ENCODE measurements at regions not wholly inside any gene's neighbourhood (a gene's known extent, or its start where the extent isn't known, plus 50 kb on each side); places are given as distances from the start of the nearest gene placed in this dataset.

DNA sequence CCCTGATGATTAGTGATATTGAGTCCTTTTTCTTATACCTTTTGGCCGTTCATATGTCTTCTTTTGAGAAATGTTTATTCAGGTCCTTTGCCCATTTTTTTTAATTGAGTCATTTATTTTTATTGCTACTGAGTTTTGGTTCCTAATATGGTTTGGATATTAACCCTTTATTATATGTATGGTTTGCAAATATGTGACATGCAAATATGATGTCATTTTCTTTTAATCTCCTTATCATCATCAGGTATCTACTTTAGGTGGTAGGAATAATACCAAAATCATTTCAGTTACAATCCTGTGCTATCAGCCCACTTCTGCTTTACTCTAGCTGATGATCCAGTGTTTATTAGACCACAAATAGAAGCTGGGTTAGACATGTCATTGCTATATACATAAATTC lies 102.3 kb upstream of the TRPC7 start:
- Histone ChIP-seq H3K9me3 (no peaks in the 10 kb centered on the region), H3K36me3 (no peaks in the 10 kb centered on the region), H3K27me3 (no peaks in the 10 kb centered on the region), H3K27ac (no peak overlapping the region), H3K4me3 (no peak overlapping the region), H3K4me1 (no peaks in the 10 kb centered on the region)
- no peak for DNase-seq (ENCODE audit: low spot score)
- TF ChIP-seq, protein P1, sequence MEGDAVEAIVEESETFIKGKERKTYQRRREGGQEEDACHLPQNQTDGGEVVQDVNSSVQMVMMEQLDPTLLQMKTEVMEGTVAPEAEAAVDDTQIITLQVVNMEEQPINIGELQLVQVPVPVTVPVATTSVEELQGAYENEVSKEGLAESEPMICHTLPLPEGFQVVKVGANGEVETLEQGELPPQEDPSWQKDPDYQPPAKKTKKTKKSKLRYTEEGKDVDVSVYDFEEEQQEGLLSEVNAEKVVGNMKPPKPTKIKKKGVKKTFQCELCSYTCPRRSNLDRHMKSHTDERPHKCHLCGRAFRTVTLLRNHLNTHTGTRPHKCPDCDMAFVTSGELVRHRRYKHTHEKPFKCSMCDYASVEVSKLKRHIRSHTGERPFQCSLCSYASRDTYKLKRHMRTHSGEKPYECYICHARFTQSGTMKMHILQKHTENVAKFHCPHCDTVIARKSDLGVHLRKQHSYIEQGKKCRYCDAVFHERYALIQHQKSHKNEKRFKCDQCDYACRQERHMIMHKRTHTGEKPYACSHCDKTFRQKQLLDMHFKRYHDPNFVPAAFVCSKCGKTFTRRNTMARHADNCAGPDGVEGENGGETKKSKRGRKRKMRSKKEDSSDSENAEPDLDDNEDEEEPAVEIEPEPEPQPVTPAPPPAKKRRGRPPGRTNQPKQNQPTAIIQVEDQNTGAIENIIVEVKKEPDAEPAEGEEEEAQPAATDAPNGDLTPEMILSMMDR (IDR thresholded peaks at IDR 0.05), result no peak

DNA sequence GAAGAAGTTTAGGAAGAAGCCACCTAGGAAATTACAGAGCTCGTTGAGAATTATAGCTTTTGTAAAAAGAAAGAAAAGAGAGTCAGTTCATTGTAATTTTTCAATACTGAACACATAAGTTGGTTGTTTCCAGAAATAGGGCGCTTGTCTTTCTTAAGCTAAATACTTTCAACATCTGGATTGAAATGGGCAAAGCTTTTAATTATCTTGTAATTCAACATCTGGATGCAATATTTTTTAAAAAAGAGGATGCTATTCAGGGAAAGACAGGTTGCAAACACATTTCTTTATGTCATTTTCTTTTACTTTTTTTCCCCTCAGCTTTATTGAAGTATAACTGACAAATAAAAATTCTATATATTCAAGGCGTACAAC lies 100.7 kb upstream of the TRPC7 start:
- Histone ChIP-seq H3K36me3 (no peaks in the 10 kb centered on the region), H3K4me3 (no peak overlapping the region), H3K27me3 (no peaks in the 10 kb centered on the region), H3K27ac (no peak overlapping the region), H3K9me3 (no peaks in the 10 kb centered on the region), H3K4me1 (no peaks in the 10 kb centered on the region)
- TF ChIP-seq, protein P1 (IDR thresholded peaks at IDR 0.05), result no peak
- no peak for DNase-seq (ENCODE audit: low spot score)

DNA sequence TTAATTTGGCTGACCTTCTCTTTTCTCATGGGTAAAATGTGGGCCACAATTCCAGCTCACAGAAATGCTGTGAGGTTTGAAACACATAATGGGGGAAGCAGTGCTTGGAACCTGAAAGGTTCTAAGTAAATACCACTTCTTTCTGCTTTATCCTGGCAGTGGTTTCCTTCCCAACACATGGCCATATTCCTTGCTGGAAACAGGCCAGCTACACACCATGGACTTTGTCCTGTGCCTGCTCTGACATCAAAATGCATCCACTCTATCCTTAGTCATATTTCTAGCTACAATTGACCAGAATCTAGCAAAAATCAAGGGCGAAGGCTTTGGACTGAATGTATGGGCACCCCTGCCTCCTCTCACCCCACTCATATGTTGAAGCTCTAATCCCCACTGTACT lies 93.1 kb upstream of the TRPC7 start:
- Histone ChIP-seq H3K9me3 (no peaks in the 10 kb centered on the region), H3K4me3 (no peak overlapping the region), H3K27me3 (no peaks in the 10 kb centered on the region), H3K27ac (no peak overlapping the region), H3K4me1 (no peaks in the 10 kb centered on the region), H3K36me3 (no peaks in the 10 kb centered on the region)
- DNase-seq (ENCODE audit: low spot score), result no peak
- TF ChIP-seq, protein P1 (IDR thresholded peaks at IDR 0.05), result no peak

DNA sequence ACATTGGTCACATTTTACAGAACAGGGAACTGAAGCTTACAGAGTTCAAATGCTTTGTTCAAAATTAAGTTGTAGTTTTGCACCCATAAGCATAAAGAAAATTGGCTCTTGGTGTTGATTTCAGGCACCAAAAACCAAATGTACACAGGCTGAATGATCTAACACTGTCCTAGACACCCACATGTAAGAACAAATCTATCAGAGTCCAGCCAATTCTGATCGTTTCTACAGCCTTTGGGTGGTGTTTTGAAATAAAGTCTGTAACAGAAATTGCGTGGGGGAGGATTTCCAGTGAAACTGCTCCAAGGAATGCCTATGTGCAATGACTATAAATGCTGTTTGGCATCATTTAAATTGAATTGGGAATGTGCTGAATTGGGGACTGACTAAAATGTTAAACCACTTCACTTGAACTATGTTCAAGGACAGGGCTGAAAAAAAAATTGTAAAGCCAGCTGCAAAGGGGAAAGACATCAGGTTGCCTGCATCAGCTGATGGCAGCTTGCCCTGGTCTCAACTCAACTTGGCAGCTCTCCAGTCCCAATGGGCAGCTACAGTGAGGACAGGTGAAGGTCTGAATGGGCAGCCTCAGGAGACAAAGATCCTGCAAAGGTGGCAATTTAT lies 92.2 kb upstream of the TRPC7 start:
- no peaks in the 10 kb centered on the region for H3K36me3 ChIP-seq
- H3K4me1 ChIP-seq, result no peaks in the 10 kb centered on the region
- no peak for DNase-seq (ENCODE audit: low spot score)
- no peaks in the 10 kb centered on the region for H3K27me3 ChIP-seq
- no peaks in the 10 kb centered on the region for H3K9me3 ChIP-seq
- H3K4me3 ChIP-seq, result no peak overlapping the region
- no peak overlapping the region for H3K27ac ChIP-seq
- TF ChIP-seq, protein P1 (IDR thresholded peaks at IDR 0.05), result no peak

DNA sequence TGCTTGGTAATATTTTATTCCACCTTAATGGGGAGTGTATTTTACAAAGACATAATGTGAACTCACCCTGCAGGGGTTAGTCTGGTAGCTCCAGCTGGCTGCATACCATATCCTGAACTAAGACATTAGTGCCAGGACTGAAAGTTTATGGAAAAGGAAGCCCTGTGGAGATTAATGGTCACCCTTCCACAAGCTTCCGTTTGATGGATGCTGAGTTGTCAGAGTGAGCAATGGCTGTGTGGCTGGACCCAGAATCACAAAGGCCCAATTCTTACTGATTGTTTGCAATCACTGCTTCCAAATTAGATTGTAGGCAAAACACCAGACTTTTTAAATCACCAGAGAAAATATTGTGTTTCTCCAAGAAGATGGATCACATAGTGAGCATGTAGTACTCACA lies 90.1 kb upstream of the TRPC7 start:
- DNase-seq (ENCODE audit: low spot score), result no peak
- no peak overlapping the region for H3K4me3 ChIP-seq
- H3K36me3 ChIP-seq, result no peaks in the 10 kb centered on the region
- TF ChIP-seq, protein P1 (IDR thresholded peaks at IDR 0.05), result no peak
- H3K27me3 ChIP-seq, result no peaks in the 10 kb centered on the region
- no peaks in the 10 kb centered on the region for H3K4me1 ChIP-seq
- H3K27ac ChIP-seq, result no peak overlapping the region
- H3K9me3 ChIP-seq, result no peaks in the 10 kb centered on the region

All from right atrium auricular region (tissue), 2 donors.